Ishikawa (cell line): ENCODE measurements at regions not wholly inside any gene's neighbourhood (a gene's known extent, or its start where the extent isn't known, plus 50 kb on each side); places are given as distances from the start of the nearest gene placed in this dataset.

Experiments
- CEBPB ChIP-seq: IDR thresholded peaks from 2 replicates; pipeline ENCODE4 v1.6.1; 2012
- CREB1 ChIP-seq: IDR thresholded peaks from 2 replicates; pipeline ENCODE4 v1.6.1; 2012; ENCODE audit warnings: low read depth
- EGR1 ChIP-seq: IDR thresholded peaks from 2 replicates; pipeline ENCODE4 v1.6.1; 2012
- EP300 ChIP-seq: IDR thresholded peaks from 2 replicates; pipeline ENCODE4 v1.6.1; 2012; ENCODE audit warnings: borderline replicate concordance
- FOXM1 ChIP-seq: IDR thresholded peaks from 2 replicates; pipeline ENCODE4 v1.6.1; 2012; ENCODE audit warnings: low read depth, borderline replicate concordance
- MAX ChIP-seq: IDR thresholded peaks from 2 replicates; pipeline ENCODE4 v1.6.1; 2012
- NFIC ChIP-seq: IDR thresholded peaks from 2 replicates; pipeline ENCODE4 v1.6.1; 2012
- RAD21 ChIP-seq: IDR thresholded peaks from 2 replicates; pipeline ENCODE4 v1.6.1; 2012; ENCODE audit warnings: low read depth
- TAF1 ChIP-seq: IDR thresholded peaks from 2 replicates; pipeline ENCODE4 v1.6.1; 2012; ENCODE audit warnings: low read depth, mild to moderate bottlenecking
- TCF12 ChIP-seq: IDR thresholded peaks from 2 replicates; pipeline ENCODE4 v1.6.1; 2012; ENCODE audit warnings: low read depth
- TEAD4 ChIP-seq: IDR thresholded peaks from 2 replicates; pipeline ENCODE4 v1.6.1; 2012
- YY1 ChIP-seq: IDR thresholded peaks from 2 replicates; pipeline ENCODE4 v1.6.1; 2012; ENCODE audit warnings: low read depth
- ZBTB7A ChIP-seq: IDR thresholded peaks from 2 replicates; pipeline ENCODE4 v1.6.1; 2012; ENCODE audit warnings: low read depth
- TF ChIP-seq, protein P1 (sequence below): IDR thresholded peaks from 2 replicates; pipeline ENCODE4 v1.6.1; 2012; ENCODE audit warnings: low read depth, mild to moderate bottlenecking
- TF ChIP-seq, protein P2 (sequence below): IDR thresholded peaks from 2 replicates; pipeline ENCODE4 v1.6.1; 2012

DNA sequence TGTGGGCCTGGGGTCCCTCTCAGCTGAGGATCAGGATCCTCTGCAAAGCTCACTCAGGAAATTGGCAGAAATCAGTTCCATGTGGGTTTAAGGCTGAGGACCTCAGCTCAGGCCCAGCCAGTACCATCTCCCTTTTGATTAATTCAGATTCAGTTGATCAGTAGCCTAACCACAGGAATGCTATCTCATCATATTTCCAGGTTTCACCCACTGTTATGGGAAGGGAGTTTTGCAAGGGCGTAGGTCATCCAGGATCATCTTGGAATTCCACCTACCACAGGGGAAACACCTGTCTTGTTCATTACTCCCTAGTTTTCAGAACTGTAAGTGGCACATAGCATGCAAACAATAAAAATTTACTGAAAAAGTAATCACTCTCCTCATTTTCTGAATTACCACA lies 399.5 kb upstream of the CNTN3 start:
- no peak for TF ChIP-seq NFIC
- no peak for TF ChIP-seq EP300
- no peak for TF ChIP-seq MAX
- TF ChIP-seq CEBPB: no peak
- TF ChIP-seq, protein P1, sequence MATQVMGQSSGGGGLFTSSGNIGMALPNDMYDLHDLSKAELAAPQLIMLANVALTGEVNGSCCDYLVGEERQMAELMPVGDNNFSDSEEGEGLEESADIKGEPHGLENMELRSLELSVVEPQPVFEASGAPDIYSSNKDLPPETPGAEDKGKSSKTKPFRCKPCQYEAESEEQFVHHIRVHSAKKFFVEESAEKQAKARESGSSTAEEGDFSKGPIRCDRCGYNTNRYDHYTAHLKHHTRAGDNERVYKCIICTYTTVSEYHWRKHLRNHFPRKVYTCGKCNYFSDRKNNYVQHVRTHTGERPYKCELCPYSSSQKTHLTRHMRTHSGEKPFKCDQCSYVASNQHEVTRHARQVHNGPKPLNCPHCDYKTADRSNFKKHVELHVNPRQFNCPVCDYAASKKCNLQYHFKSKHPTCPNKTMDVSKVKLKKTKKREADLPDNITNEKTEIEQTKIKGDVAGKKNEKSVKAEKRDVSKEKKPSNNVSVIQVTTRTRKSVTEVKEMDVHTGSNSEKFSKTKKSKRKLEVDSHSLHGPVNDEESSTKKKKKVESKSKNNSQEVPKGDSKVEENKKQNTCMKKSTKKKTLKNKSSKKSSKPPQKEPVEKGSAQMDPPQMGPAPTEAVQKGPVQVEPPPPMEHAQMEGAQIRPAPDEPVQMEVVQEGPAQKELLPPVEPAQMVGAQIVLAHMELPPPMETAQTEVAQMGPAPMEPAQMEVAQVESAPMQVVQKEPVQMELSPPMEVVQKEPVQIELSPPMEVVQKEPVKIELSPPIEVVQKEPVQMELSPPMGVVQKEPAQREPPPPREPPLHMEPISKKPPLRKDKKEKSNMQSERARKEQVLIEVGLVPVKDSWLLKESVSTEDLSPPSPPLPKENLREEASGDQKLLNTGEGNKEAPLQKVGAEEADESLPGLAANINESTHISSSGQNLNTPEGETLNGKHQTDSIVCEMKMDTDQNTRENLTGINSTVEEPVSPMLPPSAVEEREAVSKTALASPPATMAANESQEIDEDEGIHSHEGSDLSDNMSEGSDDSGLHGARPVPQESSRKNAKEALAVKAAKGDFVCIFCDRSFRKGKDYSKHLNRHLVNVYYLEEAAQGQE: no peak
- TF ChIP-seq EGR1: no peak
- no peak for TF ChIP-seq YY1
- TF ChIP-seq FOXM1: no peak
- no peak for TF ChIP-seq TCF12
- TF ChIP-seq CREB1: no peak
- no peak for TF ChIP-seq TEAD4
- TF ChIP-seq RAD21: no peak

DNA sequence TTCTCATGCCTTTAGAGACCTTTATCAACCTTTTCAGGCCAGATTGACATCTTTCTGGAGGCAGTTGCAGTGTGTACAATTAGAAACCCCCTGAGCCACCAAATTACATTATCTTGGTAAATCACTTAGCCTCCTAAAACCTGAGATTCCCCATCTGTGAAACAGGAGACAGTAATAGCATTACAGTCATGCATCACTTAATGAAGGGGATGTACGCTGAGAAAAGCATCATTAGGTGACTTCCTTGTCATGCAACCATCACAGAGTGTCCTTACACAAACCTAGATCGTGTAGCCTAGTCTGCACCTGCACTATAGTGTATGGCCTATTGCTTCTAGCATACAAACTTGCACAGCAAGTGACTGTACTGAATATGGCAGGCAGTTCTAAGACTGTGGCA lies 400.8 kb upstream of the CNTN3 start:
- no peak for TF ChIP-seq FOXM1
- no peak for TF ChIP-seq TEAD4
- no peak for TF ChIP-seq NFIC
- TF ChIP-seq EP300: no peak
- no peak for TF ChIP-seq EGR1
- no peak for TF ChIP-seq TCF12
- TF ChIP-seq, protein P2, sequence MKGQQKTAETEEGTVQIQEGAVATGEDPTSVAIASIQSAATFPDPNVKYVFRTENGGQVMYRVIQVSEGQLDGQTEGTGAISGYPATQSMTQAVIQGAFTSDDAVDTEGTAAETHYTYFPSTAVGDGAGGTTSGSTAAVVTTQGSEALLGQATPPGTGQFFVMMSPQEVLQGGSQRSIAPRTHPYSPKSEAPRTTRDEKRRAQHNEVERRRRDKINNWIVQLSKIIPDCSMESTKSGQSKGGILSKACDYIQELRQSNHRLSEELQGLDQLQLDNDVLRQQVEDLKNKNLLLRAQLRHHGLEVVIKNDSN: no peak
- TF ChIP-seq ZBTB7A: no peak
- TF ChIP-seq TAF1: no peak
- TF ChIP-seq, protein P1: no peak
- no peak for TF ChIP-seq CREB1
- TF ChIP-seq RAD21: no peak
- TF ChIP-seq MAX: no peak
- no peak for TF ChIP-seq YY1

DNA sequence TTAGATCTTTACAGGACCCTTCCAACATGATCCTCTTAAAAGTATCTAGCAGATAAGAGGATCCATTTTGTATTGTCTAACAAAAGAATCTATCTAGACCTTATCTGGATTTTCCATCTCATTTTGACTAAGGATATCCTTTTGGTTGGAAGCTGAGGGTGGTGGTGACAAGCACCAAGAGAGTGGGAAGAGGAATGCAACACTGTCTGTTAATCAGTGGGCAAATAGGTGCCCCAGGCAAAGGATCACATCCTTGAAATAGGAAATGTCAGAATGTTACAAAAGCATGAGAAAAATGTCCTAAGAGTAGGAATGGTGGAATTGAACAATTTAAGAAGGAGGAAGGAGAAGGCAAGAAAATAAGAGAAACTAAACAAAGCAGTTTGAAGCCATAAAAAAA lies 420.7 kb upstream of the CNTN3 start:
- TF ChIP-seq FOXM1 (no peak), CEBPB (no peak), MAX (no peak), TCF12 (no peak), CREB1 (no peak), TEAD4 (no peak), RAD21 (no peak), EP300 (no peak), YY1 (no peak), EGR1 (no peak), NFIC (no peak), TAF1 (no peak), ZBTB7A (no peak)
- TF ChIP-seq, protein P1: no peak
- TF ChIP-seq, protein P2: no peak

- TF ChIP-seq TEAD4 (no peak), FOXM1 (no peak)
Observed at GRCh38 chr3:75042941-75043340, 428.5 kb upstream of the CNTN3 start.

DNA sequence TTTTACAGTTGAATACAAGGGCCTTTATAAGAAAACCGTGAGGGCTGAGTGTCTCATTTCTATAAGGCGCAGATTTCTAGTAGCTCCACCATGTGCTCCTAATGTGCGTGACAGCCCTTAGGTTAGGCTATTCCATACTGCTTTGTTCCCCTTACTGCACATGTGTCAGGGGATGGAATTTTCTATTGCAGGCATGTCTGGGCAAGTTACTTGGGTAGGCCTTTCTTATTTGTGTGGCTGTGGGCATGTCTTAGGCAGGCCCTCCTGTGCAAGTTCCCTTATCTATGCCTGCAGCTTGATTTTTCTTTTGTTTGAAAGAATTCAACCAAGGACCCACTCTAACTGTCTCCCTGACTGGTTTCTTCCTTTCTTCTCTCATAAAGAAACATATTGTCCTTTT lies 434.2 kb upstream of the CNTN3 start:
- TF ChIP-seq, protein P1: no peak
- no peak for TF ChIP-seq MAX
- no peak for TF ChIP-seq NFIC
- TF ChIP-seq RAD21: no peak
